Common myeloid progenitor, CD34-positive (primary cell): ENCODE measurements at regions not wholly inside any gene's neighbourhood (a gene's known extent, or its start where the extent isn't known, plus 50 kb on each side); places are given as distances from the start of the nearest gene placed in this dataset.
"Not testable (repeated sequence)": the region's sequence is repeated elsewhere in the genome, so short reads cannot be mapped to it uniquely, and the experiment has no call there.

ENCODE experiments used
- CTCF ChIA-PET: fragments of 350-600 bp; sonication (Branson Sonifier 250); formaldehyde crosslinking; loops from one replicate; lab custom pipeline; 2021; ENCODE audit warnings: antibody characterized with exemption; lab: Charles Lee
- POLR2A ChIA-PET: fragments of 350-600 bp; sonication (Branson Sonifier 250); formaldehyde crosslinking; loops from one replicate; lab custom pipeline; 2021; ENCODE audit warnings: antibody characterized with exemption; lab: Charles Lee
- DNase-seq, 3 donors: peaks; one replicate each; pipeline versions ENCODE4 v3.0.0 to v3.0.0-alpha.2; 2013
- H3K27ac ChIP-seq, 2 experiments: 1 replicate in 1 of 2; 2 replicates in 1 of 2; pipeline ENCODE4 v1.7.0; 2013; ENCODE audit warnings: inconsistent platforms in 2 of 2, low read length in 2 of 2, mild to moderate bottlenecking in 2 of 2, low read depth in 1 of 2, moderate library complexity in 1 of 2; ENCODE audit not compliant: severe bottlenecking in 2 of 2, insufficient read depth in 1 of 2, poor library complexity in 1 of 2
- H3K27me3 ChIP-seq, 5 experiments: replicated peaks in 2 of 5; 1 replicate in 3 of 5; 2 replicates in 2 of 5; pipeline versions ENCODE4 v1.6.1 to v1.7.0; 2013; ENCODE audit warnings: low read length in 4 of 5, mild to moderate bottlenecking in 2 of 5, moderate library complexity in 2 of 5, inconsistent platforms in 1 of 5; ENCODE audit not compliant: insufficient read depth in 5 of 5, control insufficient read depth in 4 of 5
- H3K36me3 ChIP-seq, 4 experiments: 1 replicate in 2 of 4; 2 replicates in 2 of 4; pipeline versions ENCODE4 v1.6.1 to v1.7.0; 2013; ENCODE audit warnings: low read length in 3 of 4, control low read depth in 1 of 4, mild to moderate bottlenecking in 1 of 4; ENCODE audit not compliant: control insufficient read depth in 4 of 4, insufficient read depth in 4 of 4
- H3K4me1 ChIP-seq, 4 experiments: 1 replicate in 3 of 4; 2 replicates in 1 of 4; pipeline versions ENCODE4 v1.6.1 to v1.7.1; 2013; ENCODE audit warnings: low read length in 3 of 4, mild to moderate bottlenecking in 3 of 4, control low read depth in 1 of 4, inconsistent platforms in 1 of 4, moderate library complexity in 1 of 4; ENCODE audit not compliant: control insufficient read depth in 4 of 4, insufficient read depth in 4 of 4; ENCODE audit errors: control extremely low read depth in 1 of 4
- H3K4me3 ChIP-seq, 7 experiments: 1 replicate in 4 of 7; 2 replicates in 3 of 7; pipeline versions ENCODE4 v1.5.1 to v1.7.0; 2013; ENCODE audit warnings: mild to moderate bottlenecking in 7 of 7, low read length in 6 of 7, moderate library complexity in 6 of 7, inconsistent platforms in 2 of 7, low read depth in 2 of 7, control low read depth in 1 of 7; ENCODE audit not compliant: insufficient read depth in 4 of 7, control insufficient read depth in 1 of 7; ENCODE audit errors: extremely low read depth in 1 of 7
- H3K9me3 ChIP-seq, 5 experiments: 1 replicate in 4 of 5; 2 replicates in 1 of 5; pipeline versions ENCODE4 v1.6.1 to v1.7.1; 2013; ENCODE audit warnings: low read length in 4 of 5, mild to moderate bottlenecking in 2 of 5, inconsistent platforms in 1 of 5, low read depth in 1 of 5, moderate library complexity in 1 of 5; ENCODE audit not compliant: control insufficient read depth in 4 of 5, insufficient read depth in 2 of 5; ENCODE audit errors: control extremely low read depth in 1 of 5
- WGBS: methylation state at CpG from one replicate; pipeline ENCODE4 v1.1.5; 2013; ENCODE audit not compliant: insufficient coverage; 5-methylcytosine and 5-hydroxymethylcytosine counted together

- Histone ChIP-seq H3K9me3 (no peaks in the 10 kb centered on the region), H3K27ac (no peak overlapping the region), H3K4me3 (no peak overlapping the region), H3K36me3 (no peaks in the 10 kb centered on the region), H3K4me1 (no peaks in the 10 kb centered on the region), H3K27me3 (no peaks in the 10 kb centered on the region)
- WGBS = no CpG with 5 or more reads among the region's 3 CpGs
- ChIA-PET CTCF (no interaction called here), POLR2A (no interaction called here)
- no peak for DNase-seq
Measured at GRCh38 chr3:147507638-147508286, 98.6 kb downstream of the ZIC1 start.

DNA sequence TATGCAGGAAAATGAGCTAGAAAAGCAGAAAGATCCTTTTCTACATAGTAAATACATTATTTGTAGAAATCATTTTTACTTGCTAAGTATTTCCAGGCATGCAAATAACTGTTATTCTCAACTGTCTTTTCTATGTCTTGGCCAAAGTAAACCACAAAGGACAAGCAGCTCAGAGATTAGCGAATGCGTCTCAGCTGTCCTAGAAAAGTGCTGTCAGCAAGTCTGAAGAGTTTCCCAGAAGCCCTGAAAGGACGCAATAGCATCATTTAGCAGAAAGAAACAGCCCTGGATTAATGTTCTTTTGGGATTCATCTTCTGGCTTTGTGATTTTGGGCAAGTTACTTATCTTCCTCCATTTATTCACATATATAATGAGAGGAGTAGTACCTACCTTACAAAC is 100.3 kb downstream of the ZIC1 start:
- no peaks in the 10 kb centered on the region for H3K36me3 ChIP-seq
- H3K27ac ChIP-seq = no peak overlapping the region
- H3K4me1 ChIP-seq = no peaks in the 10 kb centered on the region
- no peak overlapping the region for H3K4me3 ChIP-seq
- ChIA-PET POLR2A (no interaction called here), CTCF (no interaction called here)
- 100% methylated on average over 3 of the region's 3 CpGs for WGBS
- no peaks in the 10 kb centered on the region for H3K9me3 ChIP-seq
- H3K27me3 ChIP-seq = no peaks in the 10 kb centered on the region
- DNase-seq = no peak

- no peaks in the 10 kb centered on the region for H3K27me3 ChIP-seq
Measured at GRCh38 chr3:147513785-147514184, 104.6 kb downstream of the ZIC1 start.

DNA sequence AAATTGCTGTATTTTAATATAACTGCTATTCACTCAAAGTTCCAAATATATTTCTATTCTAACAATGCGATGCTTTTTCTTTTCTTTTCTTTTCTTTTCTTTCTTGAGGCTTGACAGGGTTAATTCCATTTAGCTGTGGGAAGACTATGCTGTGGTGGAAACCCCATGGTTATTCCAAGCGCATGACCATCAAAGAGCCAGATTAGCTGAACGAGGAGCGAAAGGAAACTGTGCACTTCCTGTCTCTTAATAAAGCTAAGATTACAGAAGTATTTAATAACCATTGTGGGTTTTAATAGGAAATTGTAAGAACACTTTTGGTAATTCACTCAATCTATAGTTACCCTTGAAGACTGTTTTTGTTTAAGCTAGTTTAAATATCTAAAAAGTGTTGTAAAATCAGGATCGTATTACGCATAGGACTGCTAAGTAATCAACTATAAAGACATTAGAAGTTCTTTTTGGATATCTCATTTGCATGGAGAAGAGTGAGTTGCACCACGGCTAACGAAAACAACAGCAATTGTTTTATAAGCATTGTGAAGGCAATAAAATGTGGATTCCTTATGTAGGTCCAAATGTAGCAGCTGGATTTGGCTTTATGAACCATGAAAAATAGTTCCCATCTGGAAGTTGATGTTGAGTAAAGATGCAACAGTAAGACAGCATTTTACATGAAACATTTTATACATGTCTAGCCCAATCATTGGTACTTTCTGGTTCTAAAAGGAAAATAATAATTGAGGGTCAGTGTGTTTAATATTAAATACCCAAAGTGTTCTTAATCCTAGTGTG is 105.4 kb downstream of the ZIC1 start:
- no peak overlapping the region for H3K27ac ChIP-seq
- ChIA-PET CTCF (interaction anchor here (0.6 to 1.4 kb wide), 2 partner anchors 13 to 532 kb away, joined by 3 read pairs; no protein-coding TSS in a partner anchor), POLR2A (interaction anchor here (0.6 kb wide), 1 partner anchor 41 kb away, joined by 3 read pairs; no protein-coding TSS in a partner anchor)
- no peaks in the 10 kb centered on the region for H3K9me3 ChIP-seq
- 93% methylated on average over 2 of the region's 8 CpGs for WGBS
- H3K4me3 ChIP-seq = no peak overlapping the region
- H3K36me3 ChIP-seq = no peaks in the 10 kb centered on the region
- no peaks in the 10 kb centered on the region for H3K27me3 ChIP-seq
- H3K4me1 ChIP-seq = no peaks in the 10 kb centered on the region
- no peak for DNase-seq

More at GRCh38 chr3:147513785-147514184, 104.6 kb downstream of the ZIC1 start:
- Histone ChIP-seq H3K4me3 (no peak overlapping the region), H3K9me3 (no peaks in the 10 kb centered on the region), H3K27ac (no peak overlapping the region), H3K4me1 (no peaks in the 10 kb centered on the region), H3K36me3 (no peaks in the 10 kb centered on the region)
- ChIA-PET CTCF (interaction anchor here (0.6 kb wide), 1 partner anchor 532 kb away, joined by 3 read pairs; no protein-coding TSS in a partner anchor), POLR2A (no interaction called here)
- WGBS = 69% methylated on average over 5 of the region's 5 CpGs
- no peak for DNase-seq

GRCh38 chr3:147518465-147518864 is 109.3 kb downstream of the ZIC1 start:
- Histone ChIP-seq H3K4me1 (no peaks in the 10 kb centered on the region), H3K9me3 (no peaks in the 10 kb centered on the region), H3K27ac (no peak overlapping the region), H3K27me3 (no peaks in the 10 kb centered on the region), H3K4me3 (no peak overlapping the region), H3K36me3 (no peaks in the 10 kb centered on the region)
- WGBS = 76% methylated on average over 5 of the region's 6 CpGs
- ChIA-PET POLR2A (no interaction called here), CTCF (no interaction called here)
- peak in 1 of 3 donors; percentile 1 for DNase-seq

- Histone ChIP-seq H3K4me1 (no peaks in the 10 kb centered on the region), H3K4me3 (no peak overlapping the region), H3K9me3 (no peaks in the 10 kb centered on the region), H3K36me3 (no peaks in the 10 kb centered on the region), H3K27me3 (no peaks in the 10 kb centered on the region), H3K27ac (no peak overlapping the region)
- no peak for DNase-seq
- WGBS = no CpG with 5 or more reads among the region's 3 CpGs
- CTCF ChIA-PET = no interaction called here
- POLR2A ChIA-PET = no interaction called here
Measured at GRCh38 chr3:147521646-147522045, 112.5 kb downstream of the ZIC1 start.

DNA sequence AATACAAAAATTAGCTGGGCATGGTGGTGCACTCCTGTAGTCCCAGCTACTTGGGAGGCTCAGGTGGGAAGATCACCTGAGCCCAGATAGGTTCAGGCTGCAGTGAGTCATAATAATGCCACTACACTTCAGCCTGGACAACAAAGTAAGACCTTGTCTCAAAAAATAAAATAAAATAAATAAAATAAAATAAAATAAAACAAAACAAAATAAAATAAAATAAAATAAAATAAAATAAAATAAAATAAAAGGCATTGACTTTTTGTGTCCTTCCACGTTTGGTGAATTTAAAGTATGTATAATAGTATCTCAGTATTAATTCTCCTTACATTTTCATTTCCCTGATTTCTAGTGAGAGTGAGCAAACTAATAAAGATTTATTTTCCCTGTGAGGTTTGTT is 113.6 kb downstream of the ZIC1 start:
- H3K4me1 ChIP-seq, H3K4me3 ChIP-seq, POLR2A ChIA-PET, H3K27ac ChIP-seq, CTCF ChIA-PET, H3K36me3 ChIP-seq, H3K27me3 ChIP-seq, DNase-seq, H3K9me3 ChIP-seq: not testable (repeated sequence)
- no CpG with 5 or more reads among the region's 1 CpG for WGBS
